ENCODE measurements at regions not wholly inside any gene's neighbourhood (a gene's known extent, or its start where the extent isn't known, plus 50 kb on each side); places are given as distances from the start of the nearest gene placed in this dataset.
"Not testable (repeated sequence)": the region's sequence is repeated elsewhere in the genome, so short reads cannot be mapped to it uniquely, and the experiment has no call there.

DNA sequence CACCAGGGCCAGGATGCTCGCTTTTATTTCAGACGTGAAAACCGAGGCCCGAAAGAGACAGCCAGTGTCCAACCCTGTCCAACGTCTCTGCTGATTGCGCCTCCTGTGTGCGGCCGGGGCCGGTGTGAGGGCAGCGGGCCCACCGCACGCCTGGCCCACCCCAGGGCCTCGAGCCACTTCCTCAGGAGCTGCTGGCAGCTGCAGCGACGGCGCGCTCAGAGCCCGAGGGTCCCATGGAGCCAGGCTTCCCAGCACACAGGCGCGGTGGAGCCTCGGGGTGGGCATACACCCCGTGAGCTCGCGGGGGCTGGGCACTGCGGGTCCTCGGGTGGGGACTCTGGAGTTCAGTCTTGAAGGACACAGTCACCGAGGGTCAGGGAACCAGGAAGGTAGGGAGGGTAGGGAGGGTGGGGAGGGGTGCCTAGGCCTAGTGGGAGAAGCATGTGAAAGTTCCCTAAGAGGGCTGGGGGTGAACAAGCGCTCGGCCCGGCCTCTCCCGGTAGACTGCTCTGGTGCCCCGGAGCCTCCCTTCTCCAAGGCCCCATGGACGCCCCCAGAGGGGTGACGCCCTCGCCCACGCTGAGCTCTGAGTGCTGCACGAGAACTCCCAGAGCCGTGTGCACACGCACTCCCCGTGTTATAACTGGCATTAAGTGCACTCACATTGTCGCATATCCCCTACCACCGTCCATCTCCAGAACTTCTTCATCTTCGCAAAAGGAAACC lies 1547.2 kb downstream of the RPIA start:
- TF ChIP-seq, protein P1, sequence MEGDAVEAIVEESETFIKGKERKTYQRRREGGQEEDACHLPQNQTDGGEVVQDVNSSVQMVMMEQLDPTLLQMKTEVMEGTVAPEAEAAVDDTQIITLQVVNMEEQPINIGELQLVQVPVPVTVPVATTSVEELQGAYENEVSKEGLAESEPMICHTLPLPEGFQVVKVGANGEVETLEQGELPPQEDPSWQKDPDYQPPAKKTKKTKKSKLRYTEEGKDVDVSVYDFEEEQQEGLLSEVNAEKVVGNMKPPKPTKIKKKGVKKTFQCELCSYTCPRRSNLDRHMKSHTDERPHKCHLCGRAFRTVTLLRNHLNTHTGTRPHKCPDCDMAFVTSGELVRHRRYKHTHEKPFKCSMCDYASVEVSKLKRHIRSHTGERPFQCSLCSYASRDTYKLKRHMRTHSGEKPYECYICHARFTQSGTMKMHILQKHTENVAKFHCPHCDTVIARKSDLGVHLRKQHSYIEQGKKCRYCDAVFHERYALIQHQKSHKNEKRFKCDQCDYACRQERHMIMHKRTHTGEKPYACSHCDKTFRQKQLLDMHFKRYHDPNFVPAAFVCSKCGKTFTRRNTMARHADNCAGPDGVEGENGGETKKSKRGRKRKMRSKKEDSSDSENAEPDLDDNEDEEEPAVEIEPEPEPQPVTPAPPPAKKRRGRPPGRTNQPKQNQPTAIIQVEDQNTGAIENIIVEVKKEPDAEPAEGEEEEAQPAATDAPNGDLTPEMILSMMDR (IDR thresholded peaks at IDR 0.05) = not testable (repeated sequence)
- TF ChIP-seq ZFX (IDR thresholded peaks at IDR 0.05; ENCODE audit: borderline replicate concordance) = not testable (repeated sequence)
